HG03457 (cell line): ENCODE measurements at regions not wholly inside any gene's neighbourhood (a gene's known extent, or its start where the extent isn't known, plus 50 kb on each side); places are given as distances from the start of the nearest gene placed in this dataset.

ENCODE experiments used
- ATAC-seq: cut with Tn5 transposase; IDR thresholded peaks from one replicate; pipeline ENCODE4 v1.9.1; 2021; ENCODE audit warnings: moderate number of reproducible peaks; ENCODE audit not compliant: unreplicated experiment

- ATAC-seq: no peak
Measured at GRCh38 chr5:20494706-20495105, 506.7 kb upstream of the CDH18 start.

GRCh38 chr5:20486826-20487225, 498.8 kb upstream of the CDH18 start:
- ATAC-seq: no peak

- ATAC-seq: no peak
Measured at GRCh38 chr5:20476016-20476415, 488.0 kb upstream of the CDH18 start.

GRCh38 chr5:20470997-20471396, 483.0 kb upstream of the CDH18 start:
- no peak for ATAC-seq

GRCh38 chr5:20469792-20470191, 481.8 kb upstream of the CDH18 start:
- ATAC-seq: no peak

GRCh38 chr5:20469390-20469789, 481.4 kb upstream of the CDH18 start:
- ATAC-seq: no peak

GRCh38 chr5:20466512-20466911, 478.5 kb upstream of the CDH18 start:
- ATAC-seq: no peak

GRCh38 chr5:20463206-20463605, 475.2 kb upstream of the CDH18 start:
- ATAC-seq: no peak

GRCh38 chr5:20446121-20446520, 458.1 kb upstream of the CDH18 start:
- ATAC-seq: no peak

- no peak for ATAC-seq
Measured at GRCh38 chr5:20445326-20445860, 457.4 kb upstream of the CDH18 start.

- no peak for ATAC-seq
Measured at GRCh38 chr5:20434786-20435185, 446.8 kb upstream of the CDH18 start.

GRCh38 chr5:20420991-20421595, 433.1 kb upstream of the CDH18 start:
- ATAC-seq: no peak
